CD14-positive monocyte (primary cell): ENCODE measurements at regions not wholly inside any gene's neighbourhood (a gene's known extent, or its start where the extent isn't known, plus 50 kb on each side); places are given as distances from the start of the nearest gene placed in this dataset.

Experiments
- DNase-seq, 3 donors: peaks; one replicate each; pipeline ENCODE4 v3.0.0-alpha.2; 2011 to 2022
- H2AFZ ChIP-seq: 2 replicates; pipeline ENCODE4 v1.6.0; 2012; ENCODE audit warnings: mild to moderate bottlenecking, low read depth, low read length, inconsistent platforms; ENCODE audit not compliant: insufficient read depth, poor library complexity, severe bottlenecking
- H3K27ac ChIP-seq, 2 donors: 1 replicate in 1 of 2; 2 replicates in 1 of 2; pipeline ENCODE4 v1.5.1; 2012 to 2013; ENCODE audit warnings: low read length in 2 of 2, control low read depth in 1 of 2, inconsistent platforms in 1 of 2, low read depth in 1 of 2, mild to moderate bottlenecking in 1 of 2
- H3K27me3 ChIP-seq, 2 donors: one replicate each; pipeline versions ENCODE4 v1.6.0 to v1.6.1; 2011 to 2013; ENCODE audit warnings: low read length in 2 of 2; ENCODE audit not compliant: control insufficient read depth in 2 of 2, insufficient read depth in 2 of 2
- H3K36me3 ChIP-seq, 2 donors: replicated peaks in 1 of 2; 1 replicate in 1 of 2; 2 replicates in 1 of 2; pipeline versions ENCODE4 v1.5.1 to v1.6.1; 2012 to 2013; ENCODE audit warnings: low read length in 2 of 2, control low read depth in 1 of 2, inconsistent platforms in 1 of 2, mild to moderate bottlenecking in 1 of 2; ENCODE audit not compliant: insufficient read depth in 2 of 2, control insufficient read depth in 1 of 2
- H3K4me1 ChIP-seq, 2 donors: 1 replicate in 1 of 2; 2 replicates in 1 of 2; pipeline versions ENCODE4 v1.5.1 to v1.6.1; 2012 to 2013; ENCODE audit warnings: low read length in 2 of 2, control low read depth in 1 of 2, inconsistent platforms in 1 of 2, mild to moderate bottlenecking in 1 of 2, moderate library complexity in 1 of 2; ENCODE audit not compliant: insufficient read depth in 2 of 2, control insufficient read depth in 1 of 2
- H3K4me2 ChIP-seq: replicated peaks from 2 replicates; pipeline ENCODE3; 2012; ENCODE audit warnings: low read length, moderate library complexity, mild to moderate bottlenecking; ENCODE audit not compliant: poor library complexity, severe bottlenecking; ENCODE audit errors: extremely low read depth
- H3K4me3 ChIP-seq, 3 experiments: fragments of 200-600 bp in 1 of 3; sonication (generic) in 1 of 3; replicated peaks in 1 of 3; 1 replicate in 2 of 3; 2 replicates in 1 of 3; pipeline ENCODE4 v1.5.1; 2011 to 2013; ENCODE audit warnings: low read length in 3 of 3, mild to moderate bottlenecking in 3 of 3, control low read depth in 2 of 3, low read depth in 2 of 3, inconsistent platforms in 1 of 3, moderate library complexity in 1 of 3
- H3K79me2 ChIP-seq: 2 replicates; pipeline ENCODE4 v1.6.0; 2012; ENCODE audit warnings: mild to moderate bottlenecking, control low read depth, inconsistent platforms, low read length, moderate library complexity; ENCODE audit not compliant: insufficient read depth
- H3K9ac ChIP-seq: 2 replicates; pipeline ENCODE4 v1.6.0; 2017; ENCODE audit warnings: low read length, mild to moderate bottlenecking; ENCODE audit not compliant: insufficient read depth, poor library complexity, severe bottlenecking
- H3K9me3 ChIP-seq, 2 donors: replicated peaks in 1 of 2; 1 replicate in 1 of 2; 2 replicates in 1 of 2; pipeline versions ENCODE4 v1.5.1 to v1.6.1; 2012 to 2013; ENCODE audit warnings: low read length in 2 of 2, control low read depth in 1 of 2; ENCODE audit not compliant: control insufficient read depth in 1 of 2, insufficient read depth in 1 of 2
- H4K20me1 ChIP-seq: 2 replicates; pipeline ENCODE4 v1.6.0; 2012; ENCODE audit warnings: mild to moderate bottlenecking, low read length, control low read depth, moderate library complexity; ENCODE audit not compliant: insufficient read depth
- H3K27ac Mint-ChIP-seq, 7 donors: one replicate each; pipeline ENCODE4 v1.8.0; 2020; ENCODE audit warnings: mild to moderate bottlenecking in 7 of 7, mixed read lengths in 7 of 7, moderate library complexity in 6 of 7, inconsistent platforms in 2 of 7
- H3K27me3 Mint-ChIP-seq, 3 donors: one replicate each; pipeline ENCODE4 v1.8.0; 2021 to 2022; ENCODE audit warnings: low read depth in 3 of 3, mild to moderate bottlenecking in 3 of 3, mixed read lengths in 3 of 3, moderate library complexity in 3 of 3, inconsistent platforms in 1 of 3
- H3K36me3 Mint-ChIP-seq, 2 donors: one replicate each; pipeline ENCODE4 v1.8.0; 2020; ENCODE audit warnings: mixed read lengths in 2 of 2, inconsistent platforms in 1 of 2, mild to moderate bottlenecking in 1 of 2
- H3K4me1 Mint-ChIP-seq: one replicate; pipeline ENCODE4 v1.8.0; 2020; ENCODE audit warnings: mild to moderate bottlenecking, mixed read lengths
- H3K4me3 Mint-ChIP-seq, 2 donors: one replicate each; pipeline ENCODE4 v1.8.0; 2020; ENCODE audit warnings: mild to moderate bottlenecking in 2 of 2, mixed read lengths in 2 of 2, moderate library complexity in 1 of 2
- H3K9me3 Mint-ChIP-seq, 7 donors: one replicate each; pipeline ENCODE4 v1.8.0; 2020 to 2022; ENCODE audit warnings: mixed read lengths in 7 of 7, mild to moderate bottlenecking in 6 of 7, moderate library complexity in 6 of 7, inconsistent platforms in 2 of 7
- whole genome bisulfite sequencing: methylation state at CpG from one replicate; pipeline ENCODE4 v1.1.5; 2013; ENCODE audit warnings: missing lambda C conversion rate; ENCODE audit not compliant: insufficient coverage; 5-methylcytosine and 5-hydroxymethylcytosine counted together
- intact Hi-C, 2 donors: fragments of 100-400 bp; cut with micrococcal nuclease; formaldehyde crosslinking; loops; one replicate each; pipeline versions ENCODE4 v1.15.0 to v1.15.1; 2023
- TF ChIP-seq, protein P1 (sequence below): fragments of 200-600 bp; IDR thresholded peaks from one replicate; pipeline ENCODE4 v1.8.0; 2022; ENCODE audit warnings: antibody characterized with exemption, mild to moderate bottlenecking

GRCh38 chr13:50580684-50581305 is 262.7 kb downstream of the DLEU7 start:
- Mint-ChIP-seq H3K9me3 (peaks cover 0 to 4% (median 0%) of the 10 kb centered on the region in 7 donors), H3K27me3 (peaks cover 0 to 3% (median 3%) of the 10 kb centered on the region in 3 donors), H3K36me3 (no peaks in the 10 kb centered on the region), H3K4me1 (no peaks in the 10 kb centered on the region), H3K4me3 (no peak overlapping the region), H3K27ac (no peak overlapping the region)
- no CpG with 5 or more reads among the region's 4 CpGs for WGBS
- H3K36me3 ChIP-seq = no peaks in the 10 kb centered on the region
- H3K79me2 ChIP-seq = no peaks in the 10 kb centered on the region
- no peaks in the 10 kb centered on the region for H3K27me3 ChIP-seq
- H3K9me3 ChIP-seq = no peaks in the 10 kb centered on the region
- DNase-seq = no peak
- no peak overlapping the region for H3K9ac ChIP-seq
- H2AFZ ChIP-seq = no peak overlapping the region
- TF ChIP-seq, protein P1, sequence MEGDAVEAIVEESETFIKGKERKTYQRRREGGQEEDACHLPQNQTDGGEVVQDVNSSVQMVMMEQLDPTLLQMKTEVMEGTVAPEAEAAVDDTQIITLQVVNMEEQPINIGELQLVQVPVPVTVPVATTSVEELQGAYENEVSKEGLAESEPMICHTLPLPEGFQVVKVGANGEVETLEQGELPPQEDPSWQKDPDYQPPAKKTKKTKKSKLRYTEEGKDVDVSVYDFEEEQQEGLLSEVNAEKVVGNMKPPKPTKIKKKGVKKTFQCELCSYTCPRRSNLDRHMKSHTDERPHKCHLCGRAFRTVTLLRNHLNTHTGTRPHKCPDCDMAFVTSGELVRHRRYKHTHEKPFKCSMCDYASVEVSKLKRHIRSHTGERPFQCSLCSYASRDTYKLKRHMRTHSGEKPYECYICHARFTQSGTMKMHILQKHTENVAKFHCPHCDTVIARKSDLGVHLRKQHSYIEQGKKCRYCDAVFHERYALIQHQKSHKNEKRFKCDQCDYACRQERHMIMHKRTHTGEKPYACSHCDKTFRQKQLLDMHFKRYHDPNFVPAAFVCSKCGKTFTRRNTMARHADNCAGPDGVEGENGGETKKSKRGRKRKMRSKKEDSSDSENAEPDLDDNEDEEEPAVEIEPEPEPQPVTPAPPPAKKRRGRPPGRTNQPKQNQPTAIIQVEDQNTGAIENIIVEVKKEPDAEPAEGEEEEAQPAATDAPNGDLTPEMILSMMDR = no peak
- H3K4me3 ChIP-seq = no peak overlapping the region
- no peak overlapping the region for H3K4me2 ChIP-seq
- intact Hi-C loops = loop anchor here in 1 of 2 donors (10.0 kb wide), 1 partner anchor 94 kb away; no protein-coding TSS in a partner anchor
- no peak overlapping the region for H3K27ac ChIP-seq
- no peaks in the 10 kb centered on the region for H3K4me1 ChIP-seq
- no peaks in the 10 kb centered on the region for H4K20me1 ChIP-seq

DNA sequence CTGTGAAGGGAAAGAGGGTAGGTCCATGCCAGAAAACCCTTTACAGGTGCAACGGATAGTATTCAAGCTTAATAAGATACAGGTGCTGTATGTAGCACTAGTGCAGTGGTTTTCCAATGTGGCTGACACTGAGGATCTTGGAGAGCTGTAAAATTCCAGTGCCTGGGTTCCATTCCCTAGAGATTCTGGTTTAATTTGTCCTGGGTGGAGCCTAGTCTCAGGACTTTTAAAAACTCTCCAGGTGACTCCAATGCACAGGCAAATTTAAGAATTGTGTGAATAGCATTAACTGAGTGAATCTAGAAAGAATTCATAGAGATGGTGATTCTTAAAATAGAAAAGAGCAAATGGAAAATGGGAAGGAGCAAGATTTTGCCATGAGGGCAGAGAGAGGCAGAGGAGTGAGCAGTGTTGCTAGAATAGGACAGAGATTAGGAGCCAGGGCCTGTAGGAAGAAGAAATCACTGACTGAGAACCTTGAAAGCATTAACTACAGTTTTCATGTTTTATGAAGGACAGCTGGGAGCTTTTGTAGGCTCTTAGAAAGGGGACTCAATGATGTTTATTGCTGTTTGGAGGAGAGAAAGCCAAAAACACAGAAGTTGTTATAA is 261.8 kb downstream of the DLEU7 start:
- Mint-ChIP-seq H3K27ac (no peak overlapping the region), H3K4me1 (no peaks in the 10 kb centered on the region), H3K4me3 (no peak overlapping the region), H3K27me3 (peaks cover 0 to 4% (median 4%) of the 10 kb centered on the region in 3 donors), H3K9me3 (peaks cover 0 to 2% (median 0%) of the 10 kb centered on the region in 7 donors), H3K36me3 (no peaks in the 10 kb centered on the region)
- Histone ChIP-seq H3K9ac (no peak overlapping the region), H3K4me2 (no peak overlapping the region), H2AFZ (no peak overlapping the region), H3K36me3 (no peaks in the 10 kb centered on the region), H3K4me3 (no peak overlapping the region), H3K4me1 (peaks cover 0 to under 1% of the 10 kb centered on the region in 2 donors), H3K79me2 (no peaks in the 10 kb centered on the region), H3K9me3 (no peaks in the 10 kb centered on the region), H3K27ac (no peak overlapping the region), H4K20me1 (no peaks in the 10 kb centered on the region), H3K27me3 (no peaks in the 10 kb centered on the region)
- TF ChIP-seq, protein P1 = no peak
- intact Hi-C loops = loop anchor here in 1 of 2 donors (10.0 kb wide), 1 partner anchor 93 kb away; no protein-coding TSS in a partner anchor
- DNase-seq = no peak
- WGBS = 100% methylated on average over 1 of the region's 1 CpG
